HepG2 (cell line): ENCODE measurements at regions not wholly inside any gene's neighbourhood (a gene's known extent, or its start where the extent isn't known, plus 50 kb on each side); places are given as distances from the start of the nearest gene placed in this dataset.

Experiments
- ATAC-seq: fragments of 200-7000 bp; cut with Tn5 transposase; 3 replicates; pipeline ENCODE4 v1.9.1; 2020; ENCODE audit warnings: mild to moderate bottlenecking, moderate library complexity
- BruUV-seq: library from RNA; stranded (reverse); fragments of 400-500 nt; replicated peaks from 2 replicates; lab custom pipeline; 2021; lab: Mats Ljungman, UMichigan
- CTCF ChIA-PET: fragments of 300-600 bp; formaldehyde crosslinking; extraction: SDS; loops from one replicate; lab custom pipeline; 2021; ENCODE audit warnings: low total read pairs, inconsistent platforms, low intra/inter-chr PET ratio; lab: Yijun Ruan, JAX
- POLR2A ChIA-PET: fragments of 350-600 bp; sonication (Branson Sonifier 250); formaldehyde crosslinking; loops from one replicate; lab custom pipeline; 2020; ENCODE audit warnings: antibody characterized with exemption, inconsistent platforms; lab: Yijun Ruan, JAX
- DNase-seq: peaks from one replicate; pipeline ENCODE4 v3.0.0-alpha.2; 2015; ENCODE audit warnings: low spot score
- FAIRE-seq: peaks from 3 replicates; lab custom pipeline; 2011; peaks lifted over from hg19 to GRCh38; lab: Jason Lieb, UNC
- H2AFZ ChIP-seq: one replicate; pipeline ENCODE4 v1.6.1; 2011; ENCODE audit warnings: low read length, inconsistent platforms
- H3K27ac ChIP-seq: fragments of 300-600 bp; 3 replicates; pipeline ENCODE4 v1.8.0; 2011; ENCODE audit warnings: mixed run types, mild to moderate bottlenecking, mixed read lengths, low read length, inconsistent platforms; ENCODE audit not compliant: insufficient read depth; ENCODE audit errors: extremely low read length
- H3K27me3 ChIP-seq, 2 experiments: fragments of 200-600 bp in 1 of 2; 2 replicates in 1 of 2; 3 replicates in 1 of 2; pipeline versions ENCODE4 v1.6.0 to v1.8.0; 2011; ENCODE audit warnings: low read length in 2 of 2, mild to moderate bottlenecking in 2 of 2, moderate library complexity in 2 of 2, inconsistent platforms in 1 of 2; ENCODE audit not compliant: insufficient read depth in 2 of 2, control insufficient read depth in 1 of 2
- H3K36me3 ChIP-seq, 2 experiments: fragments of 200-600 bp in 1 of 2; replicated peaks in 1 of 2; 2 replicates in 1 of 2; 3 replicates in 1 of 2; pipeline versions ENCODE4 v1.5.1 to v1.8.0; 2011; ENCODE audit warnings: low read length in 2 of 2, inconsistent platforms in 1 of 2; ENCODE audit not compliant: insufficient read depth in 2 of 2, control insufficient read depth in 1 of 2
- H3K4me1 ChIP-seq: 2 replicates; pipeline ENCODE4 v1.5.1; 2012; ENCODE audit warnings: low read length, inconsistent platforms; ENCODE audit not compliant: insufficient read depth
- H3K4me2 ChIP-seq: 2 replicates; pipeline ENCODE4 v1.6.0; 2011; ENCODE audit warnings: low read depth, low read length, inconsistent platforms
- H3K4me3 ChIP-seq, 3 experiments: fragments of 200-600 bp in 1 of 3; sonication (generic), shearing (Covaris generic) in 1 of 3; replicated peaks in 1 of 3; 2 replicates each; pipeline ENCODE4 v1.5.1; 2011 to 2016; ENCODE audit warnings: low read length in 3 of 3, inconsistent platforms in 2 of 3, low read depth in 2 of 3, mild to moderate bottlenecking in 2 of 3, control low read depth in 1 of 3, mixed read lengths in 1 of 3; ENCODE audit not compliant: insufficient read depth in 1 of 3
- H3K79me2 ChIP-seq: one replicate; pipeline ENCODE4 v1.6.1; 2011; ENCODE audit warnings: low read length, inconsistent platforms; ENCODE audit not compliant: insufficient read depth
- H3K9ac ChIP-seq: 2 replicates; pipeline ENCODE4 v1.6.0; 2011; ENCODE audit warnings: mild to moderate bottlenecking, low read depth, low read length, inconsistent platforms; ENCODE audit not compliant: insufficient read depth
- H3K9me3 ChIP-seq: 2 replicates; pipeline ENCODE4 v1.5.1; 2012; ENCODE audit warnings: mild to moderate bottlenecking, low read length
- H4K20me1 ChIP-seq: 2 replicates; pipeline ENCODE4 v1.6.0; 2011; ENCODE audit warnings: inconsistent platforms, mild to moderate bottlenecking, low read length, moderate library complexity; ENCODE audit not compliant: insufficient read depth
- CHD4 ChIP-seq: fragments of 200-600 bp; sonication (generic); IDR thresholded peaks from 2 replicates; pipeline ENCODE4 v1.7.0; 2017; ENCODE audit warnings: mild to moderate bottlenecking, low read length, borderline replicate concordance
- DZIP1 ChIP-seq: sonication (generic); formaldehyde crosslinking; IDR thresholded peaks from 2 replicates; pipeline ENCODE4 v1.5.0; 2020; ENCODE audit warnings: mild to moderate bottlenecking, missing genetic modification reagents
- ELF3 ChIP-seq: IDR thresholded peaks from 2 replicates; pipeline ENCODE4 v1.6.1; 2016; ENCODE audit warnings: missing genetic modification reagents, missing compliant biosample characterization
- GATAD2A ChIP-seq: IDR thresholded peaks from 2 replicates; pipeline ENCODE4 v1.6.1; 2016
- MLXIP ChIP-seq: sonication (generic); formaldehyde crosslinking; IDR thresholded peaks from 2 replicates; pipeline ENCODE4 v1.9.0; 2021; ENCODE audit warnings: missing genetic modification reagents, borderline replicate concordance
- MYC ChIP-seq: sonication (generic); formaldehyde crosslinking; IDR thresholded peaks from 2 replicates; pipeline ENCODE4 v1.9.0; 2021; ENCODE audit warnings: missing genetic modification reagents, borderline replicate concordance
- NKX3-1 ChIP-seq: sonication (generic); formaldehyde crosslinking; IDR thresholded peaks from 2 replicates; pipeline ENCODE4 v1.5.0; 2020; ENCODE audit warnings: missing genetic modification reagents
- PAF1 ChIP-seq: IDR thresholded peaks from 2 replicates; pipeline ENCODE4 v1.6.1; 2016; ENCODE audit warnings: missing genetic modification reagents, missing compliant biosample characterization
- POLR2AphosphoS5 ChIP-seq: IDR thresholded peaks from 2 replicates; pipeline ENCODE4 v1.6.1; 2012; ENCODE audit warnings: low read depth, low read length
- RAD51 ChIP-seq: fragments of 450-650 bp; IDR thresholded peaks from 2 replicates; pipeline ENCODE4 v1.6.1; 2016; ENCODE audit warnings: borderline replicate concordance
- SP4 ChIP-seq: sonication (generic); formaldehyde crosslinking; IDR thresholded peaks from 2 replicates; pipeline ENCODE4 v1.8.1; 2023; ENCODE audit warnings: mild to moderate bottlenecking, missing genetic modification reagents
- ZNF234 ChIP-seq: sonication (generic); formaldehyde crosslinking; conservative IDR thresholded peaks from 2 replicates; pipeline ENCODE4 v1.5.1; 2020; ENCODE audit warnings: mild to moderate bottlenecking, missing genetic modification reagents
- ZNF33A ChIP-seq: sonication (generic); formaldehyde crosslinking; IDR thresholded peaks from 2 replicates; pipeline ENCODE4 v1.5.1; 2020; ENCODE audit warnings: missing genetic modification reagents, mild to moderate bottlenecking, moderate library complexity, borderline replicate concordance
- ZNF616 ChIP-seq: sonication (generic); formaldehyde crosslinking; IDR thresholded peaks from 2 replicates; pipeline ENCODE4 v1.5.0; 2020; ENCODE audit warnings: low read depth, mild to moderate bottlenecking, missing genetic modification reagents
- ZNF713 ChIP-seq: sonication (generic); formaldehyde crosslinking; IDR thresholded peaks from 2 replicates; pipeline ENCODE4 v1.4.0; 2020; ENCODE audit warnings: mild to moderate bottlenecking, missing genetic modification reagents
- WGBS: methylation state at CpG from one replicate; pipeline ENCODE4 v1.1.6; 2017; ENCODE audit warnings: low lambda C conversion rate; 5-methylcytosine and 5-hydroxymethylcytosine counted together
- in situ Hi-C: cut with HindIII; loops from 2 replicates; pipeline ENCODE4 v1.10.0; 2017; ENCODE audit warnings: low pct_unique_long_range_greater_than_20kb; ENCODE audit not compliant: extremely low pct_ligation_motif_present
- intact Hi-C: fragments of 100-400 bp; cut with micrococcal nuclease; formaldehyde crosslinking; loops from one replicate; pipeline ENCODE4 v1.10.0; 2022; ENCODE audit not compliant: unreplicated experiment

GRCh38 chr10:107390563-107390962, 226.1 kb upstream of the SORCS1 start (continued):
- TF ChIP-seq MLXIP (CRISPR knock-in tag): no peak
- TF ChIP-seq NKX3-1: no peak
- TF ChIP-seq PAF1: no peak
- TF ChIP-seq ZNF713 (CRISPR knock-in tag): no peak
- TF ChIP-seq ZNF33A: no peak
- no peak for TF ChIP-seq RAD51
- no peak for TF ChIP-seq GATAD2A (CRISPR knock-in tag)

- no peak for FAIRE-seq
- Histone ChIP-seq H3K9me3 (peaks cover 94% of the 10 kb centered on the region), H4K20me1 (no peaks in the 10 kb centered on the region), H3K27me3 (no peaks in the 10 kb centered on the region), H3K27ac (no peak overlapping the region)
- no TSS peak for BruUV-seq
- TF ChIP-seq DZIP1 (CRISPR knock-in tag) (no peak), ELF3 (CRISPR knock-in tag) (no peak), POLR2AphosphoS5 (no peak), SP4 (no peak), CHD4 (no peak), MYC (CRISPR knock-in tag) (no peak), ZNF616 (no peak), ZNF234 (no peak)
- TF ChIP-seq, all 625 proteins: peak for 0
- Histone ChIP-seq H3K4me1 (no peaks in the 10 kb centered on the region), H3K79me2 (no peaks in the 10 kb centered on the region), H3K9ac (no peak overlapping the region), H3K4me3 (no peak overlapping the region), H3K4me2 (no peak overlapping the region), H3K36me3 (no peaks in the 10 kb centered on the region), H2AFZ (no peak overlapping the region)
- ATAC-seq (no peak), DNase-seq (no peak)
- POLR2A ChIA-PET: no interaction called here
- CTCF ChIA-PET: no interaction called here
- 29% methylated on average over 3 of the region's 3 CpGs for WGBS
- in situ Hi-C loops (no loop called here), intact Hi-C loops (no loop called here)
Measured at GRCh38 chr10:107383357-107383756, 218.9 kb upstream of the SORCS1 start.
